GM19438 (cell line): ENCODE measurements at regions not wholly inside any gene's neighbourhood (a gene's known extent, or its start where the extent isn't known, plus 50 kb on each side); places are given as distances from the start of the nearest gene placed in this dataset.

Source experiments
- ATAC-seq: cut with Tn5 transposase; IDR thresholded peaks from one replicate; pipeline ENCODE4 v1.9.1; 2021; ENCODE audit warnings: low read depth; ENCODE audit not compliant: unreplicated experiment

GRCh38 chr13:26967119-26968038 is 204.2 kb downstream of the USP12 start:
- ATAC-seq = no peak

- no peak for ATAC-seq
These were observed 204.9 kb downstream of the USP12 start for GRCh38 chr13:26966701-26967080.

GRCh38 chr13:26965952-26966700 is 205.5 kb downstream of the USP12 start:
- no peak for ATAC-seq

GRCh38 chr13:26964278-26965250 is 204.0 kb upstream of the GPR12 start:
- ATAC-seq = no peak

DNA sequence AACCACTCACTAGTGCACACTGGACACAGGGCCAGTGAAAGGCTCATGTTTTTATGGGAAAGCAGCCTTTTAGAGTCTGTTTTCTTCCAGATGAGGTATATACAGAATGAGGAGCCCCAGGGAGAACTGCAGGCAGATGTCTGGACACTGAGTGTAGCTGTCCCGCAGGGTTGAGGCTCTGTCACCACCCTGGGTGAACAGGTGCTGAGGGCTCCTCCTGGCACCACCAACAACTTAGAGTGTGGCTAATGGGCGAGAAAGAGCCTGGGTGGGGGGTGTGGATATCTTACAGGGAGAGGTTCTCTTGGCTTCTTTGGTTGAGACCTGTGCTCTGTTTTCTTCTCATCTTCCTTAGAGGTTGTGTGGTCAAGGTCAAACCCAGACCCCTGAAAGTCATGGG is 202.1 kb upstream of the GPR12 start:
- no peak for ATAC-seq

DNA sequence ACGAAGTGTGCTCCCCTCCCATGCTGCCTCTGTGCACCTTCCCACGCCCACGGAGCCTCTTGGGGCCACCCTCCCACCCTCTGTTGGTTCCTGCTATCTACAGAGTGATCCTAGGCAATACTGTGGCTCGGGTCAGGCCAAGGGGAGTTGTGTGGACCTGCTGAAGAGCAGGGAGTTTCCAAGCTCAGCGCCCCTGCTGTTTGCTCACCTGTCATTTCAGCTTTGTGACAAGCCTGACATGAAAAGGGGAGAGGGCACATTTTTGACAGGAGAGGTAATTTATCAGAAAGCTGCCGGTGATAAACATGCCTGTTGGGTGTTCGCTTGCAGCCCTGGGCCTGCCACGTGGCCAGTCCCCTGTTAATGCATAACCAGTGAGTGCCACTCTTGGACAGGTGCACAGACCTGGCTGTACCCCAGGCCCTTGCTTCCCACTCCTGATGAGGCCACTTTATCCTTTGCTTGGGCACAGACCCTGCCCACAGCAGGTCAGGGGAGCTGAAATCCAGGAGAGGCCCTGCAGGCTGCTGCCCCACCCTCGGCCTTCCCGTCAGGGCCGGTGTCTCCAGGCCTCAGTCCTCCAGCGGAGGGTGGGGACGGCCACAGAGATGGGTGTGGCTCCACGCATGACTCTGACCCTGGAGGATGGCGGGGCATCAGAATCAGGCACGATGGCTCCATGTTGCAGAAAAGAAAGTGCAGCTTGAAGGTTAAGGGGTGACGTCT is 201.5 kb upstream of the GPR12 start:
- ATAC-seq = no peak

- ATAC-seq = no peak
These were observed 196.6 kb upstream of the GPR12 start for GRCh38 chr13:26957182-26957581.

- ATAC-seq = no peak
These were observed 196.0 kb upstream of the GPR12 start for GRCh38 chr13:26956522-26957142.

GRCh38 chr13:26954976-26955375 is 194.4 kb upstream of the GPR12 start:
- ATAC-seq = no peak

GRCh38 chr13:26953291-26953690 is 192.7 kb upstream of the GPR12 start:
- ATAC-seq = no peak

- no peak for ATAC-seq
These were observed 192.1 kb upstream of the GPR12 start for GRCh38 chr13:26952551-26953143.

DNA sequence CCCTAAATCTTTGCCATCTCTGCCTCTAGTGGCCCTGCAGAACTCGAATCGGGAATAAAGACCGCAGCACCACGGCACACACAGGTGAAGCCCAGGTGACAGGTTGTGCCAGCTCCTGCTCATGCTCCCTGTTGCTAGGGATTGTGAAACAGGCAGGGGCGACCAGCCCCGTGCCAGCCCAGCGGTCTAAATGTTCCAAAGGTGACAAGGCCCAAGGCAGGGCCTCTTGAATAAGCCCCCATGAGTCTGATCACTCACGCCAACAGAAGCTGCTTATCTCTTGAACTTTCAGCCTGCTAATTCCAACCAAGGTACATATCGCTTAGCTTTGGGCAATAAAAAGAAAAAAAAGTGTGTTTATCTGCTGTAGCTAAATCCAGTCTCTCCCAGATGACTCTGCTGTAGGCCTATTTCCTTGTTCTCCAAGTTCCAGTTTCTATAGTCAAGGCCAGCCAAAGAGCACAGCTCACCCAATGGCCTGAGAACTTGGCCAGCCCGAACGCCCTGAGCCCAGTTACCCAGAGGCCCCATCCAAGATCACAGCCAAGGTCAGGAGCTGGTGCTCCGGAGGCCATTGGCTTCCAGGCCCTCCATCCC is 191.1 kb upstream of the GPR12 start:
- no peak for ATAC-seq

DNA sequence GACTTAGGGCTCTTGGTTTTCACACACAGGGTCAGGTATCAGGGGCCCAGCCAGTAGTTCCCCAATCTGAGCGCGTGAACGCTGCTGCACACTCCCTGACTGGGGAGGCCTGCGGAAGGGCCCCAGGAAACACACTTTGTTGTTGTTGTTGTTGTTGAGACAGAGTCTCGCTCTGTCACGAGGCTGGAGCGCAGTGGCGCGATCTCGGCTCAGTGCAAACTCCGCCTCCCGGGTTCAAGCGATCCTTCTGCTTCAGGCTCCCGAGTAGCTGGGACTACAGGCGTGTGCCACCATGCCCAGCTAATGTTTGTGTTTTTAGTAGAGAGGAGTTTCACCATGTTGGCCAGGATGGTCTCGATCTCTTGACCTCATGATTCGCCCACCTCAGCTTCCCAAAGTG is 190.4 kb upstream of the GPR12 start:
- no peak for ATAC-seq

GRCh38 chr13:26950546-26950945 is 190.0 kb upstream of the GPR12 start:
- no peak for ATAC-seq

GRCh38 chr13:26949701-26950502 is 189.3 kb upstream of the GPR12 start:
- ATAC-seq = no peak

GRCh38 chr13:26948353-26948752 is 187.8 kb upstream of the GPR12 start:
- ATAC-seq = no peak

DNA sequence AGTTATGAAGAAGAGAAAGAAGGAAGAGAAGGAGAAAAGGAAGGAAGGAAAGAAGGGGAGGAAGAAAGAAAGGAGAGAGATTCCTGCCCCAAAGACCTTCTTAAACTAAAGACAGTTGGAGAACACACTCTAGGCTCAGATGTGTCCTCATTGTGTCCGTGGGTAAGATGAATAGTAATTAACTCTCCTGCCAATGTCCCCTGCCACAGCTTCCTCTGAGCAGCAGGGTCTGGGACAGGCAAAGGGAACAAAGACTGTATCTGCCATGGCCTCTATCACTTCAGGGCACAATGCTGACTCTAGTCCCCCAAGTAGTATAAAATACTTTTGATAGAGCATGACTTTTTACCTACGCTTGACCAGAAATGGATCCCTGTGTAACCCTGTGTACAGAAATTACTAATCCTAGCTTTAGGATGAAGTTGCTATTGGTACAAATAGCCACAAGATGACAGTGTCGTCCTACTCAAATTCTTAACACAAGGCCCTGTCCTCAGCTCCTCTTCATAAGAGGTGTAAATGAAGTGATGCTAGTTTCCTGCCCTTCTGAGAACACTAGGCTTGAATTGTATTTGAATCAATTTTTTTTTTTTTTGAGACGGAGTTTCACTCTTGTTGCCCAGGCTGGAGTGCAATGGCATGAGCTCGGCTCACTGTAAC is 186.2 kb upstream of the GPR12 start:
- no peak for ATAC-seq
